GM12878 (cell line): ENCODE measurements at regions not wholly inside any gene's neighbourhood (a gene's known extent, or its start where the extent isn't known, plus 50 kb on each side); places are given as distances from the start of the nearest gene placed in this dataset.

Experiments
- ATAC-seq: fragments of 200-7000 bp; cut with Tn5 transposase; 3 replicates; pipeline ENCODE4 v1.9.1; 2020; ENCODE audit warnings: mild to moderate bottlenecking, moderate library complexity
- BruUV-seq: library from RNA; stranded (reverse); fragments of 400-500 nt; replicated peaks from 2 replicates; lab custom pipeline; 2021; lab: Mats Ljungman, UMichigan
- CTCF ChIA-PET: fragments of 300-600 bp; sonication (Branson Sonifier 250); formaldehyde crosslinking; extraction: SDS; loops from one replicate; lab custom pipeline; 2021; ENCODE audit warnings: inconsistent platforms; lab: Yijun Ruan, JAX
- POLR2A ChIA-PET: fragments of 350-600 bp; formaldehyde crosslinking; extraction: SDS; loops from one replicate; lab custom pipeline; 2021; ENCODE audit warnings: inconsistent platforms; lab: Charles Lee
- RAD21 ChIA-PET: fragments of 300-600 bp; sonication (Branson Sonifier 250); formaldehyde crosslinking; loops from one replicate; lab custom pipeline; 2023; ENCODE audit warnings: antibody characterized with exemption; ENCODE audit not compliant: unreplicated experiment; lab: Charles Lee
- SMC1A ChIA-PET: fragments of 300-600 bp; sonication (Branson Sonifier 250); formaldehyde crosslinking; loops from one replicate; lab custom pipeline; 2023; ENCODE audit not compliant: unreplicated experiment, uncharacterized antibody; lab: Charles Lee
- DNase-seq: peaks from one replicate; pipeline ENCODE4 v3.0.0-alpha.2; 2011; ENCODE audit warnings: low read depth, low spot score
- FAIRE-seq: peaks from 3 replicates; lab custom pipeline; 2011; peaks lifted over from hg19 to GRCh38; lab: Jason Lieb, UNC
- H2AFZ ChIP-seq: 2 replicates; pipeline ENCODE4 v1.6.0; 2011; ENCODE audit warnings: low read depth, low read length, control low read depth; ENCODE audit not compliant: control insufficient read depth
- H3K27ac ChIP-seq: 2 replicates; pipeline ENCODE4 v1.5.1; 2011; ENCODE audit warnings: control low read depth; ENCODE audit not compliant: control insufficient read depth, insufficient read depth
- H3K27me3 ChIP-seq, 2 experiments: replicated peaks in 1 of 2; 2 replicates each; pipeline versions ENCODE4 v1.6.0 to v1.6.1; 2011; ENCODE audit warnings: low read length in 1 of 2; ENCODE audit not compliant: control insufficient read depth in 2 of 2, insufficient read depth in 2 of 2
- H3K36me3 ChIP-seq, 2 experiments: 2 replicates each; pipeline ENCODE4 v1.5.1; 2011; ENCODE audit warnings: low read length in 1 of 2; ENCODE audit not compliant: control insufficient read depth in 2 of 2, insufficient read depth in 2 of 2
- H3K4me1 ChIP-seq: 2 replicates; pipeline ENCODE4 v1.6.1; 2011; ENCODE audit warnings: mild to moderate bottlenecking, low read length, moderate library complexity, mixed read lengths; ENCODE audit not compliant: control insufficient read depth, insufficient read depth
- H3K4me2 ChIP-seq: 2 replicates; pipeline ENCODE4 v1.6.0; 2011; ENCODE audit warnings: control low read depth; ENCODE audit not compliant: control insufficient read depth, insufficient read depth
- H3K4me3 ChIP-seq: fragments of 200-600 bp; sonication (generic); 2 replicates; pipeline ENCODE4 v1.5.1; 2016
- H3K79me2 ChIP-seq: 2 replicates; pipeline ENCODE4 v1.6.0; 2011; ENCODE audit warnings: low read length; ENCODE audit not compliant: control insufficient read depth, insufficient read depth
- H3K9ac ChIP-seq: 2 replicates; pipeline ENCODE4 v1.8.0; 2011; ENCODE audit warnings: low read length, control low read depth, mixed read lengths; ENCODE audit not compliant: control insufficient read depth, insufficient read depth
- H3K9me3 ChIP-seq: replicated peaks from 3 replicates; pipeline ENCODE4 v1.5.1; 2011; ENCODE audit warnings: mild to moderate bottlenecking, low read length; ENCODE audit not compliant: control insufficient read depth, insufficient read depth
- H4K20me1 ChIP-seq: 2 replicates; pipeline ENCODE4 v1.6.0; 2011; ENCODE audit not compliant: control insufficient read depth, insufficient read depth
- BHLHE40 ChIP-seq, 2 experiments: fragments of 450-650 bp in 1 of 2; IDR thresholded peaks; 2 replicates each; pipeline ENCODE4 v1.6.1; 2011 to 2017; ENCODE audit warnings: low read depth in 2 of 2, borderline replicate concordance in 1 of 2, improper control_type of control experiment in 1 of 2, low read length in 1 of 2, mild to moderate bottlenecking in 1 of 2
- ETV6 ChIP-seq, 2 experiments: fragments of 450-650 bp in 1 of 2; IDR thresholded peaks in 1 of 2; conservative IDR thresholded peaks in 1 of 2; 2 replicates each; pipeline ENCODE4 v1.6.1; 2014; ENCODE audit warnings: antibody characterized with exemption in 1 of 2, borderline replicate concordance in 1 of 2, low read depth in 1 of 2, mild to moderate bottlenecking in 1 of 2, moderate library complexity in 1 of 2
- EZH2 ChIP-seq: IDR thresholded peaks from 2 replicates; pipeline ENCODE4 v1.6.1; 2012; ENCODE audit warnings: low read depth, mild to moderate bottlenecking, control low read depth, inconsistent platforms, low read length, borderline replicate concordance; ENCODE audit not compliant: control insufficient read depth
- IRF5 ChIP-seq: fragments of 450-650 bp; IDR thresholded peaks from 2 replicates; pipeline ENCODE4 v1.6.1; 2017; ENCODE audit warnings: borderline replicate concordance
- RAD51 ChIP-seq: fragments of 450-650 bp; IDR thresholded peaks from 2 replicates; pipeline ENCODE4 v1.6.1; 2016; ENCODE audit warnings: moderate library complexity, mild to moderate bottlenecking, inconsistent platforms
- SUZ12 ChIP-seq: fragments of 200-600 bp; sonication (generic); IDR thresholded peaks from one replicate; pipeline ENCODE4 v1.6.1; 2018; ENCODE audit warnings: antibody characterized with exemption, mild to moderate bottlenecking; ENCODE audit not compliant: unreplicated experiment
- YY1 ChIP-seq: IDR thresholded peaks from 2 replicates; pipeline ENCODE4 v1.6.1; 2011; ENCODE audit warnings: low read depth, mild to moderate bottlenecking, low read length
- WGBS: methylation state at CpG from one replicate; pipeline ENCODE4 v1.1.6; 2016; ENCODE audit warnings: low lambda C conversion rate; ENCODE audit not compliant: insufficient replicate concordance, insufficient coverage; ENCODE audit errors: missing lambda C conversion rate; 5-methylcytosine and 5-hydroxymethylcytosine counted together
- in situ Hi-C: fragments of 300-500 bp; cut with MboI; formaldehyde crosslinking; loops from 9 replicates; pipeline ENCODE4 v1.14.3; 2018; ENCODE audit warnings: mixed read lengths
- intact Hi-C: fragments of 100-400 bp; cut with micrococcal nuclease; formaldehyde crosslinking; loops from one replicate; pipeline ENCODE4 v1.14.2; 2022; ENCODE audit not compliant: unreplicated experiment

GRCh38 chr6:2582268-2582667 is 168.5 kb downstream of the MYLK4 start:
- ATAC-seq (no peak), FAIRE-seq (no peak), DNase-seq (no peak)
- Histone ChIP-seq H3K27me3 (no peaks in the 10 kb centered on the region; a peak in 1 of 4 replicates), H3K9ac (no peak overlapping the region), H2AFZ (no peak overlapping the region), H3K9me3 (no peaks in the 10 kb centered on the region), H3K4me1 (no peaks in the 10 kb centered on the region), H3K36me3 (no peaks in the 10 kb centered on the region), H3K79me2 (no peaks in the 10 kb centered on the region), H4K20me1 (no peaks in the 10 kb centered on the region), H3K4me2 (no peak overlapping the region), H3K27ac (no peak overlapping the region), H3K4me3 (no peak overlapping the region)
- WGBS: 38% methylated on average over 6 of the region's 6 CpGs
- BruUV-seq: no TSS peak
- ChIA-PET CTCF (no interaction called here), RAD21 (no interaction called here), SMC1A (no interaction called here), POLR2A (no interaction called here)
- in situ Hi-C loops (no loop called here), intact Hi-C loops (no loop called here)
- TF ChIP-seq BHLHE40 (IDR thresholded peaks at IDR 0.05; ENCODE audit: borderline replicate concordance in 1 of 2, low read depth in 2 of 2, low read length in 1 of 2) (no peak), RAD51 (no peak), ETV6 (conservative IDR thresholded peaks at IDR 0.05 in 1 of 2, IDR thresholded peaks at IDR 0.05 in 1 of 2; ENCODE audit: borderline replicate concordance in 1 of 2, low read depth in 1 of 2) (no peak), YY1 (no peak), EZH2 (no peak), SUZ12 (no peak), IRF5 (no peak)
